Stimulated activated CD4-positive, alpha-beta T cell treated with anti-CD3 and anti-CD28 coated beads, Interleukin-12 subunit alpha, Interleukin-12 subunit beta, amount 100 ng/mL, for 48 hours (primary cell): ENCODE measurements at regions not wholly inside any gene's neighbourhood (a gene's known extent, or its start where the extent isn't known, plus 50 kb on each side); places are given as distances from the start of the nearest gene placed in this dataset.

ENCODE experiments used
- DNase-seq, 3 donors: peaks; one replicate each; pipeline ENCODE4 v3.0.0-alpha.2; 2020; ENCODE audit warnings: low read depth in 2 of 3, low spot score in 1 of 3

- DNase-seq: no peak
These were observed 123.8 kb upstream of the PKDCC start for GRCh38 chr2:41924024-41924423.

- no peak for DNase-seq
These were observed 123.0 kb upstream of the PKDCC start for GRCh38 chr2:41924709-41925408.

GRCh38 chr2:41925712-41926111 is 122.1 kb upstream of the PKDCC start:
- no peak for DNase-seq

GRCh38 chr2:41926614-41927580 is 120.9 kb upstream of the PKDCC start:
- DNase-seq: no peak

- no peak for DNase-seq
These were observed 120.1 kb upstream of the PKDCC start for GRCh38 chr2:41927581-41928264.

GRCh38 chr2:41928526-41928925 is 119.3 kb upstream of the PKDCC start:
- DNase-seq: no peak

GRCh38 chr2:41930807-41931566 is 116.8 kb upstream of the PKDCC start:
- DNase-seq: no peak

GRCh38 chr2:41932241-41933045 is 115.4 kb upstream of the PKDCC start:
- no peak for DNase-seq

- DNase-seq: no peak
These were observed 114.8 kb upstream of the PKDCC start for GRCh38 chr2:41933046-41933420.

- no peak for DNase-seq
These were observed 114.1 kb upstream of the PKDCC start for GRCh38 chr2:41933585-41934320.

- DNase-seq: no peak
These were observed 113.4 kb upstream of the PKDCC start for GRCh38 chr2:41934329-41934958.

- DNase-seq: no peak
These were observed 112.8 kb upstream of the PKDCC start for GRCh38 chr2:41935002-41935401.

GRCh38 chr2:41935825-41936224 is 112.0 kb upstream of the PKDCC start:
- no peak for DNase-seq

GRCh38 chr2:41936771-41937463 is 110.9 kb upstream of the PKDCC start:
- no peak for DNase-seq

- no peak for DNase-seq
These were observed 110.3 kb upstream of the PKDCC start for GRCh38 chr2:41937464-41937906.

- no peak for DNase-seq
These were observed 109.7 kb upstream of the PKDCC start for GRCh38 chr2:41937921-41938708.

GRCh38 chr2:41940060-41940744 is 107.6 kb upstream of the PKDCC start:
- DNase-seq: no peak
